Liver (tissue), 8 donors: ENCODE measurements at regions not wholly inside any gene's neighbourhood (a gene's known extent, or its start where the extent isn't known, plus 50 kb on each side); places are given as distances from the start of the nearest gene placed in this dataset.

ENCODE experiments used
- DNase-seq: peaks from one replicate; pipeline ENCODE4 v3.0.0-alpha.2; 2017; ENCODE audit warnings: low spot score
- H3K27ac ChIP-seq, 2 donors: one replicate each; pipeline ENCODE4 v1.7.0; 2013; ENCODE audit warnings: inconsistent platforms in 2 of 2, low read length in 2 of 2, control low read depth in 1 of 2, low read depth in 1 of 2, mild to moderate bottlenecking in 1 of 2
- H3K27me3 ChIP-seq, 4 donors: one replicate each; pipeline versions ENCODE4 v1.6.1 to v1.7.0; 2013; ENCODE audit warnings: low read length in 3 of 4, inconsistent platforms in 1 of 4, mild to moderate bottlenecking in 1 of 4, moderate library complexity in 1 of 4; ENCODE audit not compliant: control insufficient read depth in 4 of 4, insufficient read depth in 4 of 4
- H3K36me3 ChIP-seq, 4 donors: one replicate each; pipeline versions ENCODE4 v1.6.1 to v1.7.0; 2013; ENCODE audit warnings: low read length in 3 of 4, mild to moderate bottlenecking in 3 of 4, low read depth in 1 of 4, moderate library complexity in 1 of 4; ENCODE audit not compliant: control insufficient read depth in 4 of 4, insufficient read depth in 3 of 4
- H3K4me1 ChIP-seq, 4 donors: one replicate each; pipeline versions ENCODE4 v1.6.1 to v1.7.0; 2013; ENCODE audit warnings: low read length in 3 of 4, mild to moderate bottlenecking in 3 of 4, moderate library complexity in 1 of 4; ENCODE audit not compliant: control insufficient read depth in 4 of 4, insufficient read depth in 4 of 4
- H3K4me3 ChIP-seq, 3 donors: one replicate each; pipeline versions ENCODE4 v1.6.1 to v1.7.0; 2013; ENCODE audit warnings: low read length in 3 of 3, control low read depth in 1 of 3, low read depth in 1 of 3, mild to moderate bottlenecking in 1 of 3
- H3K9ac ChIP-seq, 2 donors: one replicate each; pipeline ENCODE4 v1.7.0; 2013; ENCODE audit warnings: low read length in 2 of 2, mild to moderate bottlenecking in 2 of 2, moderate library complexity in 2 of 2, control low read depth in 1 of 2, low read depth in 1 of 2
- H3K9me3 ChIP-seq, 4 donors: one replicate each; pipeline versions ENCODE4 v1.6.1 to v1.7.0; 2013; ENCODE audit warnings: low read length in 3 of 4; ENCODE audit not compliant: control insufficient read depth in 4 of 4
- ATF3 ChIP-seq: IDR thresholded peaks from 2 replicates; pipeline ENCODE4 v1.6.1; 2016; ENCODE audit warnings: antibody characterized with exemption
- CTCF ChIP-seq: fragments of 150-350 bp; IDR thresholded peaks from 2 replicates; pipeline ENCODE4 v1.5.1; 2017; ENCODE audit warnings: improper control_type of control experiment, low read depth, low read length; ENCODE audit not compliant: missing input control
- EGR1 ChIP-seq, 2 donors: IDR thresholded peaks; 2 replicates each; pipeline ENCODE4 v1.6.1; 2016 to 2018; ENCODE audit warnings: antibody characterized with exemption in 2 of 2, low read depth in 2 of 2
- FOXA1 ChIP-seq: IDR thresholded peaks from 2 replicates; pipeline ENCODE4 v1.6.1; 2016; ENCODE audit warnings: antibody characterized with exemption
- HNF4A ChIP-seq, 2 donors: conservative IDR thresholded peaks; 2 replicates each; pipeline ENCODE4 v1.6.1; 2016; ENCODE audit warnings: antibody characterized with exemption in 2 of 2, mild to moderate bottlenecking in 2 of 2
- HNF4G ChIP-seq: IDR thresholded peaks from 2 replicates; pipeline ENCODE4 v1.6.1; 2016; ENCODE audit warnings: antibody characterized with exemption
- MAX ChIP-seq: IDR thresholded peaks from 2 replicates; pipeline ENCODE4 v1.6.1; 2016; ENCODE audit warnings: antibody characterized with exemption
- REST ChIP-seq: IDR thresholded peaks from 2 replicates; pipeline ENCODE4 v1.6.1; 2016; ENCODE audit warnings: antibody characterized with exemption, mild to moderate bottlenecking
- RXRA ChIP-seq, 2 donors: IDR thresholded peaks; 2 replicates each; pipeline ENCODE4 v1.6.1; 2017 to 2018; ENCODE audit warnings: antibody characterized with exemption in 2 of 2, mild to moderate bottlenecking in 1 of 2
- SP1 ChIP-seq: IDR thresholded peaks from 2 replicates; pipeline ENCODE4 v1.6.1; 2018; ENCODE audit warnings: antibody characterized with exemption, mild to moderate bottlenecking
- YY1 ChIP-seq: IDR thresholded peaks from 2 replicates; pipeline ENCODE4 v1.6.1; 2016; ENCODE audit warnings: antibody characterized with exemption, mild to moderate bottlenecking
- ZBTB33 ChIP-seq: IDR thresholded peaks from 2 replicates; pipeline ENCODE4 v1.6.1; 2016; ENCODE audit warnings: antibody characterized with exemption
- WGBS: extraction: QIAGEN DNeasy Blood & Tissue Kit; methylation state at CpG from one replicate; pipeline ENCODE4 v1.1.7; 2013; 5-methylcytosine and 5-hydroxymethylcytosine counted together
- donor health status: healthy.
- donor health status: healthy.
- donor health status: healthy.
- donor health status: healthy.
- donor health status: healthy.

GRCh38 chr22:48873191-48873520 is 954.5 kb downstream of the BRD1 start (continued):
- TF ChIP-seq ATF3 (no peak), HNF4A (conservative IDR thresholded peaks at IDR 0.05) (no peak), FOXA1 (no peak)

GRCh38 chr22:48872271-48873190 is 955.1 kb downstream of the BRD1 start:
- WGBS: 75% methylated on average over 21 of the region's 21 CpGs
- no peak overlapping the region for H3K9ac ChIP-seq
- no peak overlapping the region for H3K4me3 ChIP-seq
- H3K36me3 ChIP-seq: no peaks in the 10 kb centered on the region
- peaks cover 0 to 5% (median 2%) of the 10 kb centered on the region in 4 donors for H3K27me3 ChIP-seq
- TF ChIP-seq HNF4G (no peak), CTCF (no peak), ATF3 (no peak), RXRA (IDR thresholded peaks at IDR 0.05) (no peak), MAX (no peak), FOXA1 (no peak), ZBTB33 (no peak), YY1 (no peak)
- peaks cover 0 to 5% (median 2%) of the 10 kb centered on the region in 4 donors for H3K9me3 ChIP-seq
- no peak for DNase-seq
- H3K27ac ChIP-seq: no peak overlapping the region
- H3K4me1 ChIP-seq: no peaks in the 10 kb centered on the region

GRCh38 chr22:48871176-48871840 is 956.4 kb downstream of the BRD1 start:
- no peak for DNase-seq
- Histone ChIP-seq H3K27ac (no peak overlapping the region), H3K27me3 (peaks cover 0 to 5% (median 2%) of the 10 kb centered on the region in 4 donors), H3K36me3 (no peaks in the 10 kb centered on the region), H3K4me1 (no peaks in the 10 kb centered on the region), H3K9me3 (peaks cover 0 to 5% (median 2%) of the 10 kb centered on the region in 4 donors), H3K4me3 (no peak overlapping the region), H3K9ac (no peak overlapping the region)
- 74% methylated on average over 12 of the region's 12 CpGs for WGBS
- TF ChIP-seq HNF4G: no peak
- no peak for TF ChIP-seq CTCF
- TF ChIP-seq ATF3: no peak
- TF ChIP-seq EGR1 (IDR thresholded peaks at IDR 0.05; ENCODE audit: low read depth in 2 of 2): no peak
- no peak for TF ChIP-seq ZBTB33
- TF ChIP-seq YY1: no peak
- no peak for TF ChIP-seq REST
- TF ChIP-seq SP1: no peak
- no peak for TF ChIP-seq HNF4A (conservative IDR thresholded peaks at IDR 0.05)
- TF ChIP-seq FOXA1: no peak
